ENCODE measurements at regions not wholly inside any gene's neighbourhood (a gene's known extent, or its start where the extent isn't known, plus 50 kb on each side); places are given as distances from the start of the nearest gene placed in this dataset.

DNA sequence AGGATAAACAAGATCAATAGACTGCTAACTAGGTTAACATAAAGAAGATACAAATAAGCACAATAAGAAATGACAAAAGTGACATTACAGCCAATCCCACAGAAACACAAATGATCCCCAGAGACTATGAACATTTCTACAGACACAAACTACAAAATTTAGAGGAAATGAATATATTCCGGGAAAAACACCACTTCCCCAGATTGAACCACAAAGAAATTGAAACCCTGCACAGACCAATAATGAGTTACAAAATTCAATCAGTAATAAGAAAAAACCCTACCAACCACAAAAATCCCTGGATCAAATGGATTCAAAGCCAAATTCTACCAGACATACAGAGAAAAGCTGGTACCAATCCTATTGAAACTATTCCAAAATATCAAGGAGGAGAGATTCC, 232.4 kb upstream of the RBMS1 start:
- DNase-seq (ENCODE audit: low read depth), result no peak
- no peak overlapping the region for H3K4me3 ChIP-seq (ENCODE audit: low read length)
- TF ChIP-seq, protein P1, sequence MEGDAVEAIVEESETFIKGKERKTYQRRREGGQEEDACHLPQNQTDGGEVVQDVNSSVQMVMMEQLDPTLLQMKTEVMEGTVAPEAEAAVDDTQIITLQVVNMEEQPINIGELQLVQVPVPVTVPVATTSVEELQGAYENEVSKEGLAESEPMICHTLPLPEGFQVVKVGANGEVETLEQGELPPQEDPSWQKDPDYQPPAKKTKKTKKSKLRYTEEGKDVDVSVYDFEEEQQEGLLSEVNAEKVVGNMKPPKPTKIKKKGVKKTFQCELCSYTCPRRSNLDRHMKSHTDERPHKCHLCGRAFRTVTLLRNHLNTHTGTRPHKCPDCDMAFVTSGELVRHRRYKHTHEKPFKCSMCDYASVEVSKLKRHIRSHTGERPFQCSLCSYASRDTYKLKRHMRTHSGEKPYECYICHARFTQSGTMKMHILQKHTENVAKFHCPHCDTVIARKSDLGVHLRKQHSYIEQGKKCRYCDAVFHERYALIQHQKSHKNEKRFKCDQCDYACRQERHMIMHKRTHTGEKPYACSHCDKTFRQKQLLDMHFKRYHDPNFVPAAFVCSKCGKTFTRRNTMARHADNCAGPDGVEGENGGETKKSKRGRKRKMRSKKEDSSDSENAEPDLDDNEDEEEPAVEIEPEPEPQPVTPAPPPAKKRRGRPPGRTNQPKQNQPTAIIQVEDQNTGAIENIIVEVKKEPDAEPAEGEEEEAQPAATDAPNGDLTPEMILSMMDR (conservative IDR thresholded peaks at IDR 0.05; ENCODE audit: low read length), result no peak

DNA sequence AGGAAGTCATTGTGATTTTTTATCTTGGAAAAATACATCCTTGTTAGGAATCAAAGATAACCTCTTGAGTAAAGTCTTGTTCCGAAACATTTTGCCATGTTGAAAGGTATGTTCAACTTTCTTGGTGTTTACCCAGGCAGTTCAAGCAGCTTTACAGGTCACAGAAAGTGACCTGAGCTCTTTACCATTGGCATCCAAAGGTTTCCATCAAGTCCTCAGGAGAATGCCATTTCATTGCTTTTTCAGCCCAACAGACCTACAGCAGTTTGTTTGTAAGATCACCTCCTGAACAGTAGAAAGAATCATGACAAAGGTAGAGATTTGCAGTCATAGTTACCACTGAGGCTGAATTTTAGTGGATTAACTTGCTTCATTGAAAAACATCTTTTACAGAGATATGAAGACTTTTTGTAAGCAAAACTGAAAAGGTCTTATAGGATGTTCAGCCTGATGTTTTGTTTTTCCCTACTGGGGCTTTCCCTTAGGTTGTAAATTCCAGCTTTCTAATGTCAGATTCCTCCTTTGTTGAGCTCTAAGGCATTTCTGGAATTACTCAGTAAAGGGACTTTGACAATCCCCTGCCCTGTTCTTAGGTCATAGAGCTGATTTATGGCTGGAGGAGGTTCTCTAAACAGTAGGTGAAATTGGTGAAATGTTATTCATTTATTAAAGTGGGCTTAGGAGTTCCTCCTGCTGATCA, 236.8 kb upstream of the RBMS1 start:
- peak; percentile 38 for DNase-seq (ENCODE audit: low read depth)
- no peak overlapping the region for H3K4me3 ChIP-seq (ENCODE audit: low read length)
- TF ChIP-seq, protein P1 (conservative IDR thresholded peaks at IDR 0.05; ENCODE audit: low read length), result no peak

DNA sequence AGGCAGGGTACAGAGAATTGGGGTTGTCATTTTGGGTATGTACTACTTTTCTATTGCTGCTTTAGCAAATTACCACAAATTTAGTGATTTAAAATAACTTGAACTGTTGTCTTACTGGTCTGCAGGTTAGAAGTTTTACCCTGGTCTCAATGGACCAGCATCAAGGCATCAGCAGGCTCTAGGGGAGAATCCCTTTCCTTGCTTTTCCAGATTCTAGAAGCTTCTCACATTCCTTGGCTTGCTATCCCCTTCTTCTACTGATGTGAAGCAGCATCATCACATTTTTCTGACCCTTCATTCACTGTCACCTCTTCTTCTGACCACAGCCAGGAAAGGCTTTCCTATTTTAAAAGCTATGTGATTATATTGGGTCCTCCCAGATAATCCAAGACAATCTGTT, 237.8 kb upstream of the RBMS1 start:
- no peak overlapping the region for H3K4me3 ChIP-seq (ENCODE audit: low read length)
- no peak for DNase-seq (ENCODE audit: low read depth)
- TF ChIP-seq, protein P1 (conservative IDR thresholded peaks at IDR 0.05; ENCODE audit: low read length), result no peak

DNA sequence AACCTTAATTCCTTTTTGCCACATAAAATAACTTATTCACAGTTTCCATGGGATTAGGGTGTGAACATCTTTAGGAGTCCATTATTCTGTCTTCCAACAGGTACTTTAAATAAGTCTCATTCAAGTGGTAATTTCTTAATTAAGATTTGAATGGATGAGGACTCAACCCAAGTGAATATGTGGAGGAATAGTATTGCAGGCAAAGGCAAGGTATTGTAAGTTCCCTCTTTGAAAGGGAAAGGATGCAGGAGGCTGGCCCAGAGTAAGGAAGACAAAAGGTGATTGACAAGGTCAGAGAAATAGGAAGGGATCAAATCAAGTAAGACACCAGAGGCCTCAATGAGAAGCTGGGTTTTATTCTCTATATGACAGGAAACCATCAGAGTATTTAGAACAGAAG, 238.2 kb upstream of the RBMS1 start:
- TF ChIP-seq, protein P1 (conservative IDR thresholded peaks at IDR 0.05; ENCODE audit: low read length), result no peak
- H3K4me3 ChIP-seq (ENCODE audit: low read length), result no peak overlapping the region

DNA sequence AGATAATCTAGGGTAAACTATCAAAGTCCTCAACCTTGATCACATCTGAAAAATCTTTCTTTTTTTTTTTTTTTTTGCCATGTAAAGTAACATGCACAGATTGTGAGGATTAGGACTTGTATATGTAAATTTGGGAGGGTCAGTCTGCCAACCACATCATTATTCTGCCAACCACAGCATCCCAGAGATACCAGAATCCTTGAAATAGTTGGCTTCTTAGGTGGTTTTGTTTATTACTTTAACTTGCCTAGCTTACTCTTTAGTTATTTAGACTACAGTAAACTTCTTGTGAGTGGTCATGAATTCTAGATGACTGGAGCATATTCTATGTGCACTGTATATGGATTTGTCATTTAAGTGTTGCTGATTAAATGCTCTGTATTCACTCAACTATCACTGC, 242.1 kb upstream of the RBMS1 start:
- TF ChIP-seq, protein P1 (conservative IDR thresholded peaks at IDR 0.05; ENCODE audit: low read length), result no peak
- DNase-seq (ENCODE audit: low read depth), result peak; percentile 53
- H3K4me3 ChIP-seq (ENCODE audit: low read length), result no peak overlapping the region

More for the DNA sequence above, 238.2 kb upstream of the RBMS1 start:
- DNase-seq (ENCODE audit: low read depth), result no peak

DNA sequence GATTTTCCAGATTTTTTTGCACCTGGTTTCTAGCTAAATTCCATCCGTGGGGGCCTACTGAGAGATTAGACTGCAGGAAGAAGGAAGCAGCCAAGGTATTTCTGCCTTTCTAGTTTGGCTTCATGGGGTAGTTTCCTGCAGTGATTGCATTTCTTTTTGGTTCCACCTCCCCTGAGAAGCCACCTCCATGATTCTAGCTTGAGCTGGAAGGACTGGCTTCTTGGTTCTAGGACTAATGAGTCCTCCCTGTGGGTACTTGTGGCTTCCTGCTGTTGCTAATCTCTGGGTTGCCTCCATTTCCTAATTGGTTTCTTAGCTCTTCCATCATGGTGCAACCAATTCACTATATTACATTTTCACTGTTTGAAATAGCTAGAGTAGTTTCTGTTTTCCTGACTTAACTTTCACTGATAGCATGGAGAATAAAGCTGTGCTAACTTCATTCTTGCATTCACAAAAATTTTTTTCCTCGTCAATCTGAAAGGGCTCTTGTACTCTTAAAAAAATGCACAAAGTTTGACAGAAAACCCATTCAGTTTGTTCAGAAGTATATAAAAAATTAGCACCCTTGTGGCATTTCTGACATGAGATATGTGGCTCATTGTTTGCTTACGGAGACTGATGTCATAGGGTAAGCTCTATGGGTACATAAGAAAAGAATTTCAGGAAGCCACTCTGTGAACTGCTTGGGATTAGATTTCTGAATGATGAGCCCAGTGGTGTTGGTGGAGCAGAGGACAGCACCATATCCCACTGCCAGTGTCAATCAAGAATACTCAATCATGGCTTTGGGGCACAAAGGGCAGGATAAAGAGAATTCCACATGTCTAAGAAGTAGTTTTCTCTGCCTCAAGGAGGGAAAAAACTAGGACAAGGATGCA, 242.8 kb upstream of the RBMS1 start:
- peak; percentile 66 for DNase-seq (ENCODE audit: low read depth)
- TF ChIP-seq, protein P1 (conservative IDR thresholded peaks at IDR 0.05; ENCODE audit: low read length), result no peak
- H3K4me3 ChIP-seq (ENCODE audit: low read length), result no peak overlapping the region
